Left ventricle myocardium inferior (tissue), 1 donor: ENCODE measurements at regions not wholly inside any gene's neighbourhood (a gene's known extent, or its start where the extent isn't known, plus 50 kb on each side); places are given as distances from the start of the nearest gene placed in this dataset.
"Not testable (repeated sequence)": the region's sequence is repeated elsewhere in the genome, so short reads cannot be mapped to it uniquely, and the experiment has no call there.

Experiments used
- DNase-seq: peaks from one replicate; pipeline ENCODE4 v3.0.0-alpha.2; 2020
- H3K27ac ChIP-seq: fragments of 200-600 bp; replicated peaks from 2 replicates; pipeline ENCODE4 v1.8.0; 2021
- H3K27me3 ChIP-seq: fragments of 200-600 bp; 2 replicates; pipeline ENCODE4 v1.8.0; 2021; ENCODE audit warnings: low read depth
- H3K36me3 ChIP-seq: fragments of 200-600 bp; 2 replicates; pipeline ENCODE4 v1.8.0; 2021
- H3K4me1 ChIP-seq: fragments of 200-600 bp; 2 replicates; pipeline ENCODE4 v1.8.0; 2021
- H3K4me3 ChIP-seq: fragments of 200-600 bp; 2 replicates; pipeline ENCODE4 v1.8.0; 2021; ENCODE audit warnings: mild to moderate bottlenecking, moderate library complexity
- H3K9me3 ChIP-seq: fragments of 200-600 bp; replicated peaks from 2 replicates; pipeline ENCODE4 v1.8.0; 2021
- intact Hi-C: fragments of 100-400 bp; cut with micrococcal nuclease; formaldehyde crosslinking; loops from one replicate; pipeline ENCODE4 v1.11.0; 2022
- TF ChIP-seq, protein P1 (sequence below): fragments of 200-600 bp; IDR thresholded peaks from 2 replicates; pipeline ENCODE4 v1.8.0; 2021; ENCODE audit warnings: antibody characterized with exemption, mild to moderate bottlenecking, borderline replicate concordance
- donor health status: DM: no; HTN: yes; CAD: no; lungs with severe emphysema.

DNA sequence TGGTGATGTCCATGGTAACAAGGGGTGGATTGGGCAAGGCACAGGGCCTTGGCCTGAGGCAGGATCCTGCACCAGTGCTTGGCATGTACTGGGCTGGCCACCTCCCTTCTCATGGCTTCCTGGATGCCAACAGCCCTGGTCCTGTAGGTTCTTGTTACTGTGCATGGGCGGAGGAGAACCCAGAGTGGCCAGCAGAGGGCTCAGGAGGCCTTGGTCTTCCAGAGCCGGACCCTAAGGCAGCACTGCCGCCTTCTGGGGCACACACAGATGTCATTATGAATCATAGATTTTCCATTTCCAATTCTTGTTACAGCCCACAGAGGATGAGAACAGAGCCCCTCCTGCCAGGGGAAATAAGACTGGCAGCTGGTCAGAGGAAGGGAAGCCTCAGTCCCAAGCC lies 122.7 kb downstream of the ZNF267 start:
- intact Hi-C loops, H3K36me3 ChIP-seq, H3K9me3 ChIP-seq, H3K4me1 ChIP-seq, H3K27me3 ChIP-seq, DNase-seq, H3K27ac ChIP-seq, H3K4me3 ChIP-seq: not testable (repeated sequence)
- TF ChIP-seq, protein P1, sequence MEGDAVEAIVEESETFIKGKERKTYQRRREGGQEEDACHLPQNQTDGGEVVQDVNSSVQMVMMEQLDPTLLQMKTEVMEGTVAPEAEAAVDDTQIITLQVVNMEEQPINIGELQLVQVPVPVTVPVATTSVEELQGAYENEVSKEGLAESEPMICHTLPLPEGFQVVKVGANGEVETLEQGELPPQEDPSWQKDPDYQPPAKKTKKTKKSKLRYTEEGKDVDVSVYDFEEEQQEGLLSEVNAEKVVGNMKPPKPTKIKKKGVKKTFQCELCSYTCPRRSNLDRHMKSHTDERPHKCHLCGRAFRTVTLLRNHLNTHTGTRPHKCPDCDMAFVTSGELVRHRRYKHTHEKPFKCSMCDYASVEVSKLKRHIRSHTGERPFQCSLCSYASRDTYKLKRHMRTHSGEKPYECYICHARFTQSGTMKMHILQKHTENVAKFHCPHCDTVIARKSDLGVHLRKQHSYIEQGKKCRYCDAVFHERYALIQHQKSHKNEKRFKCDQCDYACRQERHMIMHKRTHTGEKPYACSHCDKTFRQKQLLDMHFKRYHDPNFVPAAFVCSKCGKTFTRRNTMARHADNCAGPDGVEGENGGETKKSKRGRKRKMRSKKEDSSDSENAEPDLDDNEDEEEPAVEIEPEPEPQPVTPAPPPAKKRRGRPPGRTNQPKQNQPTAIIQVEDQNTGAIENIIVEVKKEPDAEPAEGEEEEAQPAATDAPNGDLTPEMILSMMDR = peak; percentile 36

DNA sequence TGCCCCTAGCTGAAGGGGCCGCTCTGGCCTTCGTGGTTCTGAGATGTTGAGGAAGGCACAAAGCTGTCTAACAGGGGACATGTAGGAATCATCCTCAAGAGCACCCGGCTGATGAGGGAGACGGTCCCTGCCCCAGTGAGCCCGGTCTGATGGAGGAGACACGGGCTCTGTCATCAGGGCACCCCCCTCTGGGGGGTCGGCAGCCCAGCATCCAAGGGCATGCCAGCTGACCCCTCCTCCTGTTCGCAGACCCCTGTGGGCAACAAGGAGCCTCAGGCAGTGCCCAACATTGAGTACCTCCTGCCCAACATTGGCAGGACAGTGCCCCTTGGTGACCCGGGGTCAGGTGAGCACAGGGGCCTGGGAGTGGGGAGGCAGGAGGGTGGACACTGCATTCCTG lies 128.9 kb downstream of the ZNF267 start:
- H3K4me3 ChIP-seq, DNase-seq, intact Hi-C loops, H3K27ac ChIP-seq, H3K36me3 ChIP-seq, H3K4me1 ChIP-seq, H3K27me3 ChIP-seq: not testable (repeated sequence)
- peaks cover 12% of the 10 kb centered on the region for H3K9me3 ChIP-seq

- H3K27ac ChIP-seq, H3K4me3 ChIP-seq, H3K4me1 ChIP-seq, H3K27me3 ChIP-seq, intact Hi-C loops, DNase-seq, H3K36me3 ChIP-seq: not testable (repeated sequence)
- H3K9me3 ChIP-seq = peaks cover 12% of the 10 kb centered on the region
Measured at GRCh38 chr16:32003819-32004218, 130.2 kb downstream of the ZNF267 start.

- H3K9me3 ChIP-seq, H3K27ac ChIP-seq, H3K27me3 ChIP-seq, DNase-seq, intact Hi-C loops, H3K4me3 ChIP-seq, H3K36me3 ChIP-seq, H3K4me1 ChIP-seq: not testable (repeated sequence)
Measured at GRCh38 chr16:32038783-32039496, 165.3 kb downstream of the ZNF267 start.

DNA sequence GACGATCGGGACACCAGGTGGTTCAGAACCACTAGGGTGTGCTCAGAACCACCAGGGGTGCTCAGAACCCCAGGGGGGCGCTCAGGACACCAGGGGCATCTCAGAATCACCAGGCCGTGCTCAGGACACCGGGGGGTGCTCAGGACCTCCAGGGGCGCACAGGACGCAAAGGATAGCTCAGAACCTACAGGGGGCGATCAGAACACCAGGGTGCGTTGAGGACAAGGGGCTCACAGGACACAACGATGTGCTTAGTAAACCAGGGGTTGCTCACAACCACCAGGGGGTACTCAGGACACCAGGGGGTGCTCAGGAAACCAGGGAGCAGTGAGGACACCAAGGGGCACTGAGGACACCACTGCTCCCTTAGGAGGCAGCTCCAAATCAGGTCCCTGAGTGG lies 166.3 kb downstream of the ZNF267 start:
- DNase-seq, H3K4me1 ChIP-seq, intact Hi-C loops: not testable (repeated sequence)

DNA sequence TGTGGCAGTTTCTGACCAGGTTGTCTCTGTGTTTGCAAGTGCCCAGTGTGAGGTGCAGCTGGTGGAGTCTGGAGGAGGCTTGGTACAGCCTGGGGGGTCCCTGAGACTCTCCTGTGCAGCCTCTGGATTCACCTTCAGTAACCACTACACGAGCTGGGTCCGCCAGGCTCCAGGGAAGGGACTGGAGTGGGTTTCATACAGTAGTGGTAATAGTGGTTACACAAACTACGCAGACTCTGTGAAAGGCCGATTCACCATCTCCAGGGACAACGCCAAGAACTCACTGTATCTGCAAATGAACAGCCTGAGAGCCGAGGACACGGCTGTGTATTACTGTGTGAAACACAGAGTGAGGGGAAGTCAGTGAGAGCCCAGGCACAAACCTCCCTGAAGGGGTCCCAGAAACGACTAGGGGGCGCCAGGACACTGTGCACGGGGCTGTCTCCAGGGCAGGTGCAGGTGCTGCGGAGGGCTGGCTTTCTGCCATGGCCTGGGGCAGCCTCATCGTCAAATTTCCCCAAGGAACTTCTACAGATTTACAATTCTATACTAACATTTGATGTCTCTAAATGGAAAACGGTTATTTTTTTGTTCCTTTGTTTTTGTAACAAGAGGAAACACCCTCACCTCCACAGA lies 187.0 kb upstream of the TP53TG3D start:
- H3K4me3 ChIP-seq, H3K27me3 ChIP-seq, H3K27ac ChIP-seq, intact Hi-C loops, H3K36me3 ChIP-seq, H3K9me3 ChIP-seq, DNase-seq, H3K4me1 ChIP-seq: not testable (repeated sequence)

More for the DNA sequence above, 166.3 kb downstream of the ZNF267 start:
- H3K9me3 ChIP-seq, H3K27ac ChIP-seq, H3K36me3 ChIP-seq, H3K4me3 ChIP-seq, H3K27me3 ChIP-seq: not testable (repeated sequence)

- H3K36me3 ChIP-seq, H3K9me3 ChIP-seq, DNase-seq, H3K4me3 ChIP-seq, H3K27me3 ChIP-seq, H3K27ac ChIP-seq, intact Hi-C loops, H3K4me1 ChIP-seq: not testable (repeated sequence)
Measured at GRCh38 chr16:32071586-32071985, 181.5 kb upstream of the TP53TG3D start.

GRCh38 chr16:32083891-32084290 lies 169.2 kb upstream of the TP53TG3D start:
- H3K9me3 ChIP-seq, intact Hi-C loops, H3K4me1 ChIP-seq, H3K4me3 ChIP-seq, DNase-seq, H3K36me3 ChIP-seq, H3K27ac ChIP-seq: not testable (repeated sequence)
- peaks cover 27% of the 10 kb centered on the region for H3K27me3 ChIP-seq

DNA sequence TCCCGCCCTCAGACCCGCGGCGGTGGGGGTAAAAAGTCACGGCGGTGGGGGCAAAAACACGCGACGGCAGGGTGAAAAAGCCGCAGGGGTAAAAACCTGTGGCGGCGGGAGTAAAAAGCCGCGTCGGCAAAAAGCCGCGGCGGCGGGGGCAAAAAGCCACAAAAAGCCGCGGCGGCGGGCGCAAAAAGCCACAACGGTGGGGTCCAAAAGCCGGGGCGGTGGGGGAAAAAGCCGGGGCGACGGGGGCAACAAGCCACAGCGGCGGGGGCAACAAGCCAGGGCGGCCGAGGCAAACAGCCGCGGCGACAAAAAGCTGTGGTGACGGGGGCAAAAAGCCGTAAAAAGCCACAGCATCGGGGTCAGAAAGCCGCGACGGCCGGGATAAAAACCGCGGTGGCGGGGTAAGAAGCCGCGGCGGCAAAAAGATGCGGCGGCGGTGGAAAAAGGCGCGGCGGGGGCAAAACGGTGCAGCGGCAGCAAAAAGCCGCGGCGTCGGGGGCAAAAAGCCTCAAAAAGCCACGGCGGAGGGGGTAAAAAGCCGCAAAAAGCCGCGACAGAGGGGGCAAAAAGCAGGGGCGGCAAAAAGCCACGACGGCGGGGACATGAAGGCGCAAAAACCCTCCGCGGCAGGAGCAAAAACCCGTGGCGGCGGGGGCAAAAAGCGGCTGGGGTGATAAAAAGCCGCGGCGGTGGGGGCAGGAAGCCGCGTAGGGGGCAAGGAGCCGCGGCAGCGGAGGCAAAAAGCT lies 168.3 kb upstream of the TP53TG3D start:
- peak; percentile 11 for DNase-seq
- H3K36me3 ChIP-seq, H3K27ac ChIP-seq, H3K9me3 ChIP-seq, H3K4me1 ChIP-seq, intact Hi-C loops: not testable (repeated sequence)
- H3K27me3 ChIP-seq = peaks cover 31% of the 10 kb centered on the region
- H3K4me3 ChIP-seq = peak overlapping the region; percentile 58

DNA sequence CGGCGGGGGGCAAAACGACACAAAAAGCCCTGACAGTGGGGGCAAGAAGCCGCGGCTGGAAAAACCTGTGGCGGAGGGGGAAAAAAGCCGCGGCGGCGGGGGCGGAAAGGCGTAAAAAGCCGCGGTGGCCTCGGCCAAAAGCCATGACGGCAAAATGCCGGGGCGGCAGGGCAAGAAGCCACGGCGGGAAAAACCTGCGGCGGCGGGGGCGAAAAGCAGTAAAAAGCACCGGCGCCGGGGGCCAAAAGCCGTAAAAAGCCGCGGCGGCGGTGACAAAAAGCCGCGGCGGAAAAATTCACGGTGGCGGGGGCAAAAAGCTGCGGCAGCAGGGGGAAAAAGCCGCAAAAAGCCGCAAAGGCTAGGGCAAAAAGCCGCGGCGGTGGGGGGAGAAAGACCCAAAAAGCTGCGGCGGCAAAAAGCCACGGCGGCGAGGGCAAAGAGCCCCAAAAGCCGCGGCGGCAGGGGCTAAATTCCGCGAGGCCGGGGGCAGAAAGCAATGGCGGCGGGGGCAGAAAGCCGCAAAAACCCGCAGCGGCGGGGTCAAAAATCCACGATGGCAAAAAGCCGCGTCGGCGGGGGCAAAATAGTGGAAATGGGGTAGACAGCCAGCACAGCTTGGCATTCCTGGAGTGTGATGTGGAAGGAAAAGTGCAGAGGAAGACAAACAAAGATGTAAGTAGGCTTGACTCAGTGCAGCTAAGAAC lies 167.5 kb upstream of the TP53TG3D start:
- H3K4me1 ChIP-seq, H3K36me3 ChIP-seq, H3K27ac ChIP-seq, H3K9me3 ChIP-seq, intact Hi-C loops: not testable (repeated sequence)
- Histone ChIP-seq H3K4me3 (peak overlapping the region; percentile 58), H3K27me3 (peaks cover 32% of the 10 kb centered on the region)
- peak; percentile 12 for DNase-seq

DNA sequence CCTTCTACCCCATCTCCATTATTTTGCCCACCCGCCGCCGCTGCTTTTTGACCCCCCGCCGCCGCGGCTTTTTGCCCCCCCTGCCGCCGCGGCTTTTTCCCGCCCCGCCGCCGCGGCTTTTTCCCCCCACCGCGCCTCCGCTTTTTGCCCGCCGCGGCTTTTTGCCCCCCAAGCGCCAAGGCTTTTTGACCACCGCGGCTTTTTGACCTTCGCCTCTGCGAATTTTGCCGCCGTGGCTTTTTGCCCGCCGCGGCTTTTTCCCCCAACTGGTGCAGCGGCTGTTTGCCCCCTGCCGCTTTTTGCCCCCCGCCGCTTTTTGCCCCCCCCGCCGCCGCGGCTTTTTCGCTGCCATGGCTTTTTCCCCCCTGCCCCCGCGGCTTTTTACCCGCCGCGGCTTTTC lies 137.5 kb upstream of the TP53TG3D start:
- H3K9me3 ChIP-seq, H3K36me3 ChIP-seq, H3K4me1 ChIP-seq, H3K27ac ChIP-seq, DNase-seq, intact Hi-C loops: not testable (repeated sequence)
- Histone ChIP-seq H3K27me3 (peaks cover 23% of the 10 kb centered on the region), H3K4me3 (peak overlapping the region; percentile 68)
